NCI-H2227 (cell line): ENCODE measurements at regions not wholly inside any gene's neighbourhood (a gene's known extent, or its start where the extent isn't known, plus 50 kb on each side); places are given as distances from the start of the nearest gene placed in this dataset.
"Not testable (repeated sequence)": the region's sequence is repeated elsewhere in the genome, so short reads cannot be mapped to it uniquely, and the experiment has no call there.

Experiments used
- DNase-seq: peaks from one replicate; lab custom pipeline; 2025; ENCODE audit not compliant: unreplicated experiment; lab: John Stamatoyannopoulos, UW

- no peak for DNase-seq
Measured at GRCh38 chr2:7145707-7146106, 228.5 kb downstream of the RNF144A start.

DNA sequence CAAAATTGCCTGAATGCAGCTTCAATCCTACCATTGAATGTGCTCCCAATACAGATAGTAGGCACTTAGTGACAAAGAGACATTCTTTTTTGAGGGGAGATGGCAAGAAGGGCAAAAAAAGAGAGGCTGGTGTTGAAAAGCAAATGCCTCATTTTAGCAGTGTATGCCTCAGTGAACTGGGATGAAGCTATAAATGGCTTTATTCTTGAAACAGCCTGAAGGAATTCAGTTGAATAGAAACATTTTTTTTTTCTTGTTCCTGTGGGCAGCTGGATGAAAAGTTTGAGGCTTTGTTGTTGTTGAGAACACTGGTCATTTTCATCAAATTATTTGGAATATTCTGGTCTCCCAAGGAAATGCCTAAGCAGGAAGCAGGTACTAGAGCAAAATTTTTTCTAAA lies 228.9 kb downstream of the RNF144A start:
- no peak for DNase-seq

DNA sequence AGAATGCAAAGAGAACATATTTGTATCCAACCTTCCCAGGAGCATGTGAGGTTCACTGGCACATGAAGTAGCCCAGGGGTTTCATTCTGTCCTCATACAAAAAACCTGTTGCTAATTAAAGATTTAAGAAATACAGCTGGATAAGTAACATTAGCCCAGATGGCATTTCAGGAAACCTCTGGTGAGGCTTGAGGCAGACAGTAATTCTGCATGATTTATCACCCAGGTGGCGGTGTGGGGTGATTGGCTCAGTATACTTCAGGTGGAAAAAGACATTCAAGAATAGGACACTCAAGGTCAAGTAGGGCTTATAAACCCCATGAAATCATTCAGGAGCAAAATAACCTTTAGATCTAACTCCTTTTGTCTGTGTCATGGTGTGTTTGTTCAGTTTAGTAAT lies 237.4 kb downstream of the RNF144A start:
- DNase-seq = no peak

DNA sequence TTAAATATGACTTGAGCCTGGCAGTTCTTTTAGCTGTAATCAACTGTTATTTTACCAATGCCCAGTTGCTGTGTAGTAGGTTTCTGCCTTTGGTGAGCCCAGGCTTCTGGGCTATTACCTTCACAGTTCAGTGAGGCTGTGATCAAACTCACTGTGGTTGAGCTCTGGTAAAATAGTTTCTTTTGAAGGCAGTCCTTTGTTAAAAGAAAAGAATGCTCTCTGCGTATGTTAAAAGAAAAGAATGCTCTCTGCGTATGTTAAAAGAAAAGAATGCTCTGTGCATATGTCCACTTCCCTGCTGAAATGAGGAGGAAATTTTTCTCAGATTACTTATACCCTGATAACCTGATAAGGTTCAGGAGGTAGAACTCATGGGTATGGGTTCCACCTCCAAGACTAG lies 244.3 kb downstream of the RNF144A start:
- no peak for DNase-seq

GRCh38 chr2:7165736-7166135 lies 248.5 kb downstream of the RNF144A start:
- DNase-seq = no peak

DNA sequence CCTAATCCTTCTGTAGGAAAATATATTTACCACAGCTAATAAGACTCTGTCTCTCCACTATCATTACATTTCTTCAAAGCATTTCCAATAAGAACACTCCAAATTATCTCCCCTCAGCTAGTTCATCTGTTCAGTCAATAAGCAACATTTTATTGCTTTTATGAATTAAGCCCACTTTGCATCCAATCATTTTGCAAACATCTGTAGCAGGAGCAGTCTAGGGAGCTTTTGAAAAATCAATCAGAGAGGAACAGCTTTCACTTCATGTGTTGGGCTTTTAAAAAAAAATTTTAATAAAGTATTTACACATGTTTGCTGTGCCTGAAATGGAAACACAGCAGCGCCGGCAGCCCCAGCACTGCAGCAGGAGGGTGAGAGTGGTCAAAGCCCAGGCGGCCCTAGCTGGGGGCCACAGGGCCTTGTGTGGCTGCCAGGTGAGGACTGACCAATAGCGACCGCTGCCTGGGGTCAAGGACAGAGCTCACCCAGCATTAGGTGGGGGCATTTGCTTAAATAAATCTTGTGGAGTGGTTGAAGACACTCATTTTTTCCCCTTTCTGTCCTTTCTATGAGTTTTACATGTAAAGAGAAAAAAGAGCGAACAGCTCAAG lies 250.7 kb downstream of the RNF144A start:
- no peak for DNase-seq

GRCh38 chr2:7169593-7169992 lies 252.4 kb downstream of the RNF144A start:
- no peak for DNase-seq

- not testable (repeated sequence) for DNase-seq
Measured at GRCh38 chr2:7178996-7179395, 261.8 kb downstream of the RNF144A start.

DNA sequence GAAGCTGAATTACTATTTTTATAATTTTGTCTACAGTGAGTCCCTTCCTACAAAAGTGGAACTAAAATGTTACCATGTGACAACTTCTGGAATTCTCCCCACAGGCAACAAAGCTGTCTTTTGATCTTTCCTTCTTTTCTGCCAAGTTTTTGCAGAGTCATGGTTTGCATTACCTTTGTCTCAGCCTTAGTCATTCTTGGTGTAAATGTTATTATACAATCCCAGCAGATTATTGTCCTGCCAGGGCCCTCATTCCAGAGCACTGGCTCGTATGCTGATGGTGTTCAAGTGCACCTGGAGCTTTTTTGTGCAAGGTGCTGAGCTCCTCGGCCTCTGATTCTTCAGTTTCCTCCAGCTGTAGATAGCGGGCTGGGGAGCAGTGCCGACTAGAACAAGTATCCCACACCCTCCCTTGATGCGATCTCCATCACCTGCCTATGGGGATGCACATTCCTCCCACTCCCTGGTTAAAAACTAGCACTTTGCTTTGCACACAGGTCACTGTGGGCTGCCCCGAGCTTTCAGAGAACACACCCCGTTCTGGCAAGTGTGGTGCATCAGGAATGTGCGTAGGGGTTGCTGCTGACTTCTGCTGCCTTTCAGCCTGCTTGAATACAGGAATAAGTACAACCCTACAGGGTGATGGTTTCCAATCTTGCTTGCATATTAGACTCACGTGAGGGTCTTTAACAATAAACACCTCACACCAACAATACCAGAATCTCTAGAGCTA lies 263.6 kb downstream of the RNF144A start:
- no peak for DNase-seq

DNA sequence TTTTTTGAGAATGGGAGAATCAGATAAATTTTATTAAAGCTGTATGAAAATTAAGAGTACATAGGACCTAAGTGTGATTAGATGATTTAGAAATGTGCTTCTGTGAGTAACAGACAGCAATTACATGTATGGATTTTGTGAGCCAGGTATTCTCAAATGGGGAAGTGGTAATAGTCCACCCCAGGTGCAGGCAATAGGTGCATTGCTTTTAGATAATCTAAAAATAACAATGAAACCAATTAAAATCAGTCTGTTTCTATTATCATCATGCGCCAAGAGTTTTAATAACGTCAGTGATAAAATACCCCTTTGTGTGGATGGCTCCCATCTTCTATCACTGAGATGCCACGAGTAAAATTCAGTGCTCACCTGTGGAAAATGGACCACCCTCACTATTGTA lies 265.3 kb downstream of the RNF144A start:
- no peak for DNase-seq

GRCh38 chr2:7189106-7189505 lies 271.9 kb downstream of the RNF144A start:
- no peak for DNase-seq

DNA sequence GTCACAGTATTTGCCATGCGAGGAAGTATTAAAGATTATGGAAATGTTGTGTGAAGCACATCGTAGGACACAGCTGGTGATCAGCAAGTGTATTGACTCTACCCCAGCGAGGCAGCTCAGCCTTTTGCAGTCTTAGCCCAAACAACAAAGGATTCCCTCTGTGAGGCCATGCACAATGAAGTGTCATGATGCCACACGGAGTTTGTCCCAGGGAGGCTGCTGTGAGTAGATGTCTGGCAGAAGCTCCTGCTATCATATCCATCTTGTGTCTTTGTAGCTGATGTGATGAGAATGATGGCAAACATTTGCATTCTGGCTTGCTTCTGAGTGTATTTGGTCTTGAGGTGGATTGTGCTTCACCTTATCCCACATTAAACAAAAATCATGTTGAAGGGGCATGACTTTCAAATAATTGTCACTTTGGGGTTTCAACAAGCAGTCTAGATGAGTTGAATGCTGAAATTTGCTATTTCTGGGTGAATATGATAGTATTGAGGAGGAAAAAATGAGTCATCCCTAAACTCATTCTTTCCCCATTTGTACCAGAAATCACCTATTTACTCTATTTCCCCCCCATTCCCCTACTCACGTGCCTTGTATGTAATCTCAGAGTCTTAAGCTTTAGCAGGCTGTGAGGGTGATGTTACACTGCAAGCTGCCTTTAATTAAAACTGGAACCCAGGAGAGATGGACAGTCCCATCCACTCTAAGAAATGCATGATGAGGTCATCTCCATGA lies 273.5 kb downstream of the RNF144A start:
- no peak for DNase-seq

DNA sequence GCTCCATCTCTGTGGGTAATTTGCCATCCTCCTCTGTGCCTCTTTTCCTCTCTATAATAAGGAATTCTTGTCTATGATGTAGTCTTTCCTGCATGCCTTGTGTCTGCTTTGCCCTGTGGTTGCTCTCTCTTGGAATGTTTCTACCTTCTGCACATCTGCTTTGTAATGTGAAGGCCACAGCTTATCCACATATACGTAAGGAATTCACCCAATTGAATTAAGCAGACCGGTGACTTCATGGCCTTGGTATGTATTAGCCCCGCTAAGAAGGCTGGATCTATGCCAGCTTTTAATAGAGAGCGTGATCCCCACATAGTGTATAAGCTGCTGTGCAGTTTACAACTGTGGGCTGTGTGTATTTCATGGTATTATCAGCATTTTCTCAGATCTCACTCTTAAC lies 274.7 kb downstream of the RNF144A start:
- peak; percentile 17 for DNase-seq

GRCh38 chr2:7193457-7193856 lies 276.2 kb downstream of the RNF144A start:
- no peak for DNase-seq

DNA sequence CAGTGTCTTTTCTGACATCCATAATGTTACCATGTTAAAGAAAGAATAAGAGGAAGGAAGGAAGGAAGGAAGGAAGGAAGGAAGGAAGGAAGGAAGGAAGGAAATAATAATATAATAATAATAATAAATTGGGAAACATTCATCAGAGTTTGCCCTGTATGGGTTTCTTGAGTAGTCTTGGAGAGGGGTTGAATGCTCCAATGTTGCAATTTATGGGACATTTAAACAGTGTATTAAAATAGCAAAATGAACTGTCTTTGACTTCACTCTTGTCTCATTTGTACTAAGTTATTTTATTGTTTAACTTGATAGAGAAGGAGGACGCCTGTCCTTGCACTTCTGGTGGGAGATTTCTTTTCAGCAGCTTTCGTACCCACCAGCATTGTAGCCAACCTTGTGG lies 277.7 kb downstream of the RNF144A start:
- DNase-seq = no peak

- DNase-seq = no peak
Measured at GRCh38 chr2:7196883-7197282, 279.7 kb downstream of the RNF144A start.

DNA sequence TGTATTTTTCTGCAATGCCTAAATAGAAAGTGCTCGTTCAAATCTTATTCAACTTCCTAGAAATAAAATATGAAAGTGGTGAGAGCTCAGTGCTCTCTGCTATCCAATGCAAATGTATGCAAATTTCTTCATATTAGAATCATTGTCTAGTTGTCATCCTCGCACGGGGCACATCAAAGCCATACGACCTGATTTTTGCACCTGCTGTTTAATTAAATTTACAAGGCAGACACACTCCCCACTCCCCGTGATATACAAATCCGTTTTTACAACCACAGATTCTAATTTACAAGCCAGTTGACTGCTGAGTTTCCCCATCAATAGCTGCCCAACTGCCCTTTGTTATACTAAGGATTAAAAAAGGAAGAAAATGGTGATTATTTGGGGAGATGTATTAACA lies 284.6 kb downstream of the RNF144A start:
- no peak for DNase-seq

GRCh38 chr2:7203056-7203467 lies 285.9 kb downstream of the RNF144A start:
- peak; percentile 67 for DNase-seq

DNA sequence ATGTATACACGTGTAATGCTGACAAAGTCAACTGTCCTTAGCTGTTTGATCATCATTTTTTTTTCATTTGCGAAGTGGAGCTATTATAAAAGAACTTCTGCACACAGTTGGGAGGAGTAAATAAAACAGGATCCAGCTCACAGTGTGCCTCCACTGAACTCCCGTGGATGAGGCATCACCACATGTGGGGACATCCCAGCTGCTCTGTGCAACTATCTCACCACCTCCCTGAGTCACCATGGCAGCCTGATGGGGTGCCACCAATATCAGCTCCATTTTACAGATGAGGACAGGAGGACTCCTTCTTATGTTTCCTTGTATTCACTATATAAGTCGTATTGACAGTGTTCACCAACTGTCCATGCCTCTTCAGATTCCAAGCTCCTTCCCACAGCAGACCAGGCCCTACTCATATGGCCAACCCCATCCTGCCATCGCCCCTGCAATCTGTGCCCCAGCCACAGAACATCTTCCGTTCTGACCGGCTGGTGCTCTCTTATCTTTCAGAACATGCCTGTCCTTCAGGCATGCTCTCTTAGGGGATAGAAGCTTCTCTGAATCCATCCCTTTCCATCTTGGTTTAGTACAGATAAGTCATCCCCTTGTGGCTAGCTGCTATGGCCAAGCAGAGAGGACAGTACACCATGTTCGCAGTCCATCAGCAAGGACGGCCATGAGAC lies 288.1 kb downstream of the RNF144A start:
- DNase-seq = no peak

GRCh38 chr2:7206111-7206810 lies 289.0 kb downstream of the RNF144A start:
- DNase-seq = no peak

DNA sequence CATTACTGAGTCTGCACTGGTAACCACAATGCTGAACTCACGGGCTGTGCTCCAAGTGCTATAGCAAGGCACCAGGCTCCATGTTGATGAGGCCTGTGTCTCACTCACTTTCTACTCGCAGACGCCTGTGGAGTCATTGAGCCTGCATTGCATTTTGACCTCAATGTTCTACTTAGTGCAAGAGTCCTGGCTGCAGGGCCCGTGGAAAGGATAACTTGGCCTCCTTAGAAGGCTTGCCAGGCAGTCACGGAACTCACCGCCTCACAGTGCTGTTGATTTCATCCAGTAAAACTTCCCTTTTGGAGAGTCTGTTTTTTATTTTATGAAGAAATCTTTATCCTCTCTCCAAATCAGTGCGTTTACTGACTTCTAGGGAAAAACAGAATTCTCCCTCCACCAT lies 290.4 kb downstream of the RNF144A start:
- no peak for DNase-seq
